Left lung (tissue), 4 donors: ENCODE measurements at regions not wholly inside any gene's neighbourhood (a gene's known extent, or its start where the extent isn't known, plus 50 kb on each side); places are given as distances from the start of the nearest gene placed in this dataset.

ENCODE experiments used
- ATAC-seq: fragments of 200-7000 bp; cut with Tn5 transposase; one replicate; pipeline ENCODE4 v1.9.1; 2020; ENCODE audit warnings: moderate library complexity
- DNase-seq, 4 donors: peaks; one replicate each; pipeline ENCODE4 v3.0.0-alpha.2; 2013 to 2020
- H3K27ac ChIP-seq, 2 donors: fragments of 200-600 bp; sonication (generic) in 1 of 2; one replicate each; pipeline versions ENCODE4 v1.5.0 to v1.8.0; 2020 to 2021
- H3K27me3 ChIP-seq, 2 donors: fragments of 200-600 bp; sonication (generic) in 1 of 2; one replicate each; pipeline versions ENCODE4 v1.5.0 to v1.8.0; 2020 to 2021
- H3K36me3 ChIP-seq, 2 donors: fragments of 200-600 bp; sonication (generic) in 1 of 2; one replicate each; pipeline versions ENCODE4 v1.5.0 to v1.8.0; 2020 to 2021
- H3K4me1 ChIP-seq, 2 donors: fragments of 200-600 bp; one replicate each; pipeline ENCODE4 v1.8.0; 2021
- H3K4me3 ChIP-seq, 2 donors: fragments of 200-600 bp; sonication (generic) in 1 of 2; one replicate each; pipeline versions ENCODE4 v1.5.0 to v1.8.0; 2020 to 2021; ENCODE audit warnings: mild to moderate bottlenecking in 1 of 2
- H3K9me3 ChIP-seq, 2 donors: fragments of 200-600 bp; sonication (generic) in 1 of 2; one replicate each; pipeline versions ENCODE4 v1.5.0 to v1.8.0; 2020 to 2021
- CTCF ChIP-seq, 2 donors: fragments of 200-600 bp; sonication (generic) in 1 of 2; IDR thresholded peaks; one replicate each; pipeline versions ENCODE4 v1.5.0 to v1.8.0; 2021; ENCODE audit warnings: antibody characterized with exemption in 2 of 2
- intact Hi-C, 2 donors: fragments of 100-400 bp; cut with DNase I; formaldehyde crosslinking; loops; one replicate each; pipeline versions ENCODE4 v1.11.2 to v1.14.2; 2022
- donor health status: DM: no; HTN: yes; CAD: no.
- donor health status: DM: no; HTN: no; CAD: no.

DNA sequence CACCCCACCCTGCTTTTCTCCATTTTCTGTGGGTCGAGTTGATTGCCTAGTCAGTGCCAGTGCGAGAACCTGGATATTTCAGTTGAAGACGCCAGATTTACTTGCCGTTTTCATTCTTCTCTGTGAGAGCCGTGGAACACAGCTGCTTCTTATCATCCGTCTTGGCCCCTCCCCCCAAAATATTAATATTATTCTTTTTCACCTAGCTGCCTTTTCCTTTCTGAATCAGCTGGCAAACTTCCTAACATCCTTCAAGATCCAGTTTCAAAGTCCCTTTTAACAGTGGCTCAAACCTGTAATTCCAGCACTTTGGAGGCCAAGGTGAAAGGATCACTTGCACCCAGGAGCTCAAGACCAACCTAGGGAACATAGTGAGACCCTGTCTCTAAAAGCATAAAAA lies 117.1 kb upstream of the RASA1 start:
- Histone ChIP-seq H3K36me3 (no peaks in the 10 kb centered on the region), H3K27ac (no peak overlapping the region), H3K9me3 (no peaks in the 10 kb centered on the region), H3K4me3 (no peak overlapping the region), H3K4me1 (no peaks in the 10 kb centered on the region), H3K27me3 (no peaks in the 10 kb centered on the region)
- DNase-seq, result no peak
- no peak for ATAC-seq
- no peak for TF ChIP-seq CTCF (IDR thresholded peaks at IDR 0.05)
- intact Hi-C loops, result no loop called here

GRCh38 chr5:87151547-87151946 lies 116.1 kb upstream of the RASA1 start:
- no peaks in the 10 kb centered on the region for H3K27me3 ChIP-seq
- DNase-seq (no peak), ATAC-seq (no peak)
- intact Hi-C loops, result no loop called here
- no peak for TF ChIP-seq CTCF (IDR thresholded peaks at IDR 0.05)
- H3K4me3 ChIP-seq, result no peak overlapping the region
- no peaks in the 10 kb centered on the region for H3K36me3 ChIP-seq
- H3K27ac ChIP-seq, result no peak overlapping the region
- H3K9me3 ChIP-seq, result no peaks in the 10 kb centered on the region
- H3K4me1 ChIP-seq, result no peaks in the 10 kb centered on the region

DNA sequence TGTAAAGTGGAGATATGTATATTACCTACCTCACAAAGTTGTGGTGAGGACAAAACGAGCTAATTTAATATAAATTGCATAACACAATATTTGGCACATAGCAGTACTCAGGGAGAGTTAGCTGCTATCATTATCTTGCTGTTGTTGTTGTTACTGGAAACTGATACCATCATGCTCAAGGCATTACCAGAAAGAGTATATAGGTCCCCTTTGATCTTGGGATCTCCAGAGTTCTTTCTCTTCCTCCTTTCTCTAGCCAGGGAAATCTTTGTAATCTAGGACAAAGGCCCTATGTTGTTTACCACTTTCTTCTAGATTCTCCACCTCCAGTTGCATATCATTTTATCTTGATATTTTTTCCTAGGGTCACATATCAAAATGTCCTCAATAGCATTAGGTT lies 114.8 kb upstream of the RASA1 start:
- H3K27ac ChIP-seq, result no peak overlapping the region
- intact Hi-C loops, result no loop called here
- H3K27me3 ChIP-seq, result no peaks in the 10 kb centered on the region
- no peaks in the 10 kb centered on the region for H3K36me3 ChIP-seq
- no peaks in the 10 kb centered on the region for H3K9me3 ChIP-seq
- H3K4me3 ChIP-seq, result no peak overlapping the region
- TF ChIP-seq CTCF (IDR thresholded peaks at IDR 0.05), result no peak
- no peak for ATAC-seq
- H3K4me1 ChIP-seq, result no peaks in the 10 kb centered on the region
- no peak for DNase-seq

GRCh38 chr5:87154191-87154590 lies 113.5 kb upstream of the RASA1 start:
- Histone ChIP-seq H3K27ac (no peak overlapping the region), H3K4me3 (no peak overlapping the region), H3K4me1 (no peaks in the 10 kb centered on the region), H3K9me3 (no peaks in the 10 kb centered on the region), H3K27me3 (no peaks in the 10 kb centered on the region), H3K36me3 (no peaks in the 10 kb centered on the region)
- DNase-seq (no peak), ATAC-seq (no peak)
- intact Hi-C loops, result no loop called here
- no peak for TF ChIP-seq CTCF (IDR thresholded peaks at IDR 0.05)

GRCh38 chr5:87155106-87155505 lies 112.6 kb upstream of the RASA1 start:
- H3K36me3 ChIP-seq, result no peaks in the 10 kb centered on the region
- no peaks in the 10 kb centered on the region for H3K4me1 ChIP-seq
- ATAC-seq, result no peak
- DNase-seq, result no peak
- H3K27ac ChIP-seq, result no peak overlapping the region
- intact Hi-C loops, result no loop called here
- no peaks in the 10 kb centered on the region for H3K9me3 ChIP-seq
- H3K4me3 ChIP-seq, result no peak overlapping the region
- H3K27me3 ChIP-seq, result no peaks in the 10 kb centered on the region
- no peak for TF ChIP-seq CTCF (IDR thresholded peaks at IDR 0.05)
